MM.1S (cell line): ENCODE measurements at regions not wholly inside any gene's neighbourhood (a gene's known extent, or its start where the extent isn't known, plus 50 kb on each side); places are given as distances from the start of the nearest gene placed in this dataset.

Source experiments
- DNase-seq: peaks from one replicate; pipeline ENCODE4 v3.0.0-alpha.2; 2015
- H2AFZ ChIP-seq: fragments of 300-600 bp; sonication (generic); 2 replicates; pipeline ENCODE4 v1.6.0; 2016; ENCODE audit warnings: antibody characterized with exemption, low read length
- H3F3A ChIP-seq: fragments of 300-600 bp; sonication (generic); 2 replicates; pipeline ENCODE4 v1.6.1; 2016; ENCODE audit warnings: mild to moderate bottlenecking, antibody characterized with exemption, low read length, moderate library complexity, mixed read lengths; ENCODE audit not compliant: insufficient read depth
- H3K27ac ChIP-seq: fragments of 300-600 bp; sonication (generic); 2 replicates; pipeline ENCODE4 v1.5.1; 2016; ENCODE audit warnings: mild to moderate bottlenecking, low read length
- H3K27me3 ChIP-seq: fragments of 300-600 bp; sonication (generic); replicated peaks from 2 replicates; pipeline ENCODE4 v1.6.0; 2016; ENCODE audit warnings: low read length; ENCODE audit not compliant: insufficient read depth
- H3K36me3 ChIP-seq: fragments of 300-600 bp; sonication (generic); replicated peaks from 2 replicates; pipeline ENCODE4 v1.6.1; 2016; ENCODE audit warnings: mild to moderate bottlenecking, low read length, mixed read lengths; ENCODE audit not compliant: insufficient read depth
- H3K4me1 ChIP-seq: fragments of 300-600 bp; sonication (generic); 2 replicates; pipeline ENCODE4 v1.6.1; 2016; ENCODE audit warnings: low read length, mixed read lengths
- H3K4me2 ChIP-seq: fragments of 300-600 bp; sonication (generic); 2 replicates; pipeline ENCODE4 v1.6.0; 2016; ENCODE audit warnings: low read depth, low read length
- H3K4me3 ChIP-seq: fragments of 300-600 bp; sonication (generic); 2 replicates; pipeline ENCODE4 v1.5.1; 2016; ENCODE audit warnings: low read length, mixed read lengths
- H3K79me2 ChIP-seq: fragments of 300-600 bp; sonication (generic); 2 replicates; pipeline ENCODE4 v1.6.1; 2016; ENCODE audit warnings: mixed run types, low read length, mixed read lengths
- H3K9ac ChIP-seq: fragments of 300-600 bp; sonication (generic); 2 replicates; pipeline ENCODE4 v1.6.1; 2016; ENCODE audit warnings: low read length, mixed read lengths
- H3K9me2 ChIP-seq: fragments of 300-600 bp; sonication (generic); replicated peaks from 2 replicates; pipeline ENCODE4 v1.6.1; 2016; ENCODE audit warnings: mild to moderate bottlenecking, low read length, mixed read lengths; ENCODE audit not compliant: insufficient read depth
- H3K9me3 ChIP-seq: fragments of 300-600 bp; sonication (generic); replicated peaks from 2 replicates; pipeline ENCODE4 v1.6.1; 2016; ENCODE audit warnings: mild to moderate bottlenecking, low read length, mixed read lengths; ENCODE audit not compliant: insufficient read depth
- H4K20me1 ChIP-seq: fragments of 300-600 bp; sonication (generic); 2 replicates; pipeline ENCODE4 v1.6.1; 2016; ENCODE audit warnings: mild to moderate bottlenecking, low read length, moderate library complexity, mixed read lengths; ENCODE audit not compliant: insufficient read depth
- EZH2 ChIP-seq: fragments of 300-600 bp; sonication (generic); optimal IDR thresholded peaks from 2 replicates; pipeline ENCODE3; 2017; ENCODE audit warnings: low read depth, mild to moderate bottlenecking, antibody characterized with exemption, low read length, mixed read lengths
- EZH2phosphoT487 ChIP-seq: fragments of 300-600 bp; sonication (generic); IDR thresholded peaks from 2 replicates; pipeline ENCODE4 v1.6.1; 2018; ENCODE audit warnings: antibody characterized with exemption, low read length
- TF ChIP-seq, protein P1 (sequence below): fragments of 300-600 bp; sonication (generic); IDR thresholded peaks from 2 replicates; pipeline ENCODE4 v1.5.1; 2016; ENCODE audit warnings: antibody characterized with exemption, low read length, mixed read lengths

DNA sequence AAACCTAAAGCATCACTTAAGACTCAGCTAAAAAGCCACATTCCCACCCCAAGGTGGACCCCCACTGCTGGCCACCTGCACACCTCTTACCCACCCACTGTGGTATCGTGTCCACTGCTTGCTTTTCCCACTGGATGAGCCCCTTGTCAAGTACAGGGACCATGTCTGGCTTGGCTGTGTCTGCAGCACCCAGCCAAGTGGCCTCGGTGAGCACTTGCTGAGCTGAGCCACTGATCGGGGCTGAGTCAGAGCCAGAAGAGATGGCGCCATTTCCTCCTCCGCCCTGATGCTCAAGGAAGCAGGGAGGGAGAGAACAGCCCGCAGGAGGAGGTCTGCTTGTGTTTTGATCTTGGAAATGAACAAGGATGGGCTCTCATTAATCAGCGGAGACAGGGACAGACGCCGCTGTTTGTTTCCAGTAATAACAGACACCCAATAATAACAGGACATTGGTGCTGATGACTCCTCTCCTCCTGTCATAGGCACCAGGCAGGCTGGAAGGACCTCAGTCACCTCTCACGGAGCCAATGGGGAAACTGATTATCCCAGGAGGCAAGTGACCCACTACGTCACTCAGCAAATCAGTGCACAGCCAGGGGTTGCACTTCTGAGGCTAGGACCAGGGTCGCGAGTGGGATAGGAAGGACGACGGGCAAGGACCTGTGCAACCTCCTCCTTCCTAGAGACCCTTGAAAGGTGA is 85.2 kb upstream of the RTL6 start:
- Histone ChIP-seq H3K9me2 (no peaks in the 10 kb centered on the region), H3K36me3 (no peaks in the 10 kb centered on the region), H3K27me3 (peaks cover 98% of the 10 kb centered on the region), H3F3A (no peaks in the 10 kb centered on the region), H3K79me2 (no peaks in the 10 kb centered on the region), H4K20me1 (no peaks in the 10 kb centered on the region), H2AFZ (no peak overlapping the region), H3K4me1 (no peaks in the 10 kb centered on the region), H3K9ac (no peak overlapping the region), H3K9me3 (no peaks in the 10 kb centered on the region), H3K4me2 (no peak overlapping the region), H3K27ac (no peak overlapping the region), H3K4me3 (no peak overlapping the region)
- no peak for DNase-seq
- TF ChIP-seq, protein P1, sequence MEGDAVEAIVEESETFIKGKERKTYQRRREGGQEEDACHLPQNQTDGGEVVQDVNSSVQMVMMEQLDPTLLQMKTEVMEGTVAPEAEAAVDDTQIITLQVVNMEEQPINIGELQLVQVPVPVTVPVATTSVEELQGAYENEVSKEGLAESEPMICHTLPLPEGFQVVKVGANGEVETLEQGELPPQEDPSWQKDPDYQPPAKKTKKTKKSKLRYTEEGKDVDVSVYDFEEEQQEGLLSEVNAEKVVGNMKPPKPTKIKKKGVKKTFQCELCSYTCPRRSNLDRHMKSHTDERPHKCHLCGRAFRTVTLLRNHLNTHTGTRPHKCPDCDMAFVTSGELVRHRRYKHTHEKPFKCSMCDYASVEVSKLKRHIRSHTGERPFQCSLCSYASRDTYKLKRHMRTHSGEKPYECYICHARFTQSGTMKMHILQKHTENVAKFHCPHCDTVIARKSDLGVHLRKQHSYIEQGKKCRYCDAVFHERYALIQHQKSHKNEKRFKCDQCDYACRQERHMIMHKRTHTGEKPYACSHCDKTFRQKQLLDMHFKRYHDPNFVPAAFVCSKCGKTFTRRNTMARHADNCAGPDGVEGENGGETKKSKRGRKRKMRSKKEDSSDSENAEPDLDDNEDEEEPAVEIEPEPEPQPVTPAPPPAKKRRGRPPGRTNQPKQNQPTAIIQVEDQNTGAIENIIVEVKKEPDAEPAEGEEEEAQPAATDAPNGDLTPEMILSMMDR: no peak
- TF ChIP-seq EZH2 (no peak), EZH2phosphoT487 (no peak)

DNA sequence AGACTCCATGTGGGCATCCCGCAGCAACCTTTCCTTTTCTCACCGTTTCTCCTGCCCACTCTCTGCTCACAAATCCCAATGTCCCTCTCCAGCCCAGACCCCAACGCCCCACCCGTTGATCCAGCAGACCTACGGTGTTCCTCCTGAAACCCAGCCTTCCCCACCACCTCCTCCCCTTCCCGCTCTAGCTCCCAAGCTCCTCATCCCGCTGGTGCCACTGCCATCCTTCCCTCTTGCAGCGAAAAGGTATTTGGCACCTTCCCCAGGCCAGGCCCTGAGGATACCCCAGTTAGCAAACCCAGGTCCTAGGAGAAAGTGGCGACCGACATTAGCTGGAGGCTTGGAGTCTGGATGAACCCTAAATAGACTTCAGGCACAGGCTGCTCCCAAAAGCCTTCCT is 84.0 kb upstream of the RTL6 start:
- no peak overlapping the region for H3K27ac ChIP-seq
- H3K36me3 ChIP-seq: no peaks in the 10 kb centered on the region
- no peaks in the 10 kb centered on the region for H3K9me2 ChIP-seq
- DNase-seq: no peak
- H3K4me1 ChIP-seq: no peaks in the 10 kb centered on the region
- H3K4me3 ChIP-seq: no peak overlapping the region
- H2AFZ ChIP-seq: no peak overlapping the region
- TF ChIP-seq, protein P1: no peak
- TF ChIP-seq EZH2phosphoT487: no peak
- H3F3A ChIP-seq: no peaks in the 10 kb centered on the region
- H3K79me2 ChIP-seq: no peaks in the 10 kb centered on the region
- peaks cover 98% of the 10 kb centered on the region for H3K27me3 ChIP-seq
- H3K9me3 ChIP-seq: no peaks in the 10 kb centered on the region
- no peaks in the 10 kb centered on the region for H4K20me1 ChIP-seq
- no peak overlapping the region for H3K9ac ChIP-seq
- no peak overlapping the region for H3K4me2 ChIP-seq

DNA sequence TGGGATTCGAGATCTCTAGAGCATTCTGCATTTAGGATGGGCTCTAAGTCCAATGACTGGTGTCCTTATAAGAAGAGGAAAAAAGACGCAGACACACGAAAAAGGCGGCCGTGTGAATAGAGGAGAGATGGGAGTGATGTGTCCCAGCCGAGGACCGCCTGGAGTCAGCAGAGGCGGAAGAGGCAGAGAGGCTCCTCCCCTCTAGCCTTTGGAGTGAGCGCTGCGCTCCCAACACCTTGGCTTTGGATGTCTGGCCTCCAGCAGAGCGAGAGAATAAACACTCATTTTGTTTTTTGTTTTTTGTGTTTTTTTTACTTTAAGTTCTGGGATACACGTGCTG is 83.0 kb upstream of the RTL6 start:
- Histone ChIP-seq H3K9me2 (no peaks in the 10 kb centered on the region), H3K4me2 (no peak overlapping the region)
- TF ChIP-seq, protein P1: no peak
- TF ChIP-seq EZH2 (no peak), EZH2phosphoT487 (no peak)

More for the DNA sequence above, 83.0 kb upstream of the RTL6 start:
- no peaks in the 10 kb centered on the region for H3K36me3 ChIP-seq
- no peak overlapping the region for H2AFZ ChIP-seq
- H3K9ac ChIP-seq: no peak overlapping the region
- H3K27ac ChIP-seq: no peak overlapping the region
- H3K4me3 ChIP-seq: no peak overlapping the region
- H3K4me1 ChIP-seq: no peaks in the 10 kb centered on the region
- no peaks in the 10 kb centered on the region for H4K20me1 ChIP-seq
- H3K79me2 ChIP-seq: no peaks in the 10 kb centered on the region
- no peak for DNase-seq
- H3K9me3 ChIP-seq: no peaks in the 10 kb centered on the region
- H3K27me3 ChIP-seq: peaks cover 98% of the 10 kb centered on the region
- no peaks in the 10 kb centered on the region for H3F3A ChIP-seq
